Islet precursor cell (in vitro differentiated cells): ENCODE measurements at regions not wholly inside any gene's neighbourhood (a gene's known extent, or its start where the extent isn't known, plus 50 kb on each side); places are given as distances from the start of the nearest gene placed in this dataset.
A peak's percentile ranks its signal among the peaks of the same experiment; 100 is the strongest.
"Not testable (repeated sequence)": the region's sequence is repeated elsewhere in the genome, so short reads cannot be mapped to it uniquely, and the experiment has no call there.

Source experiments
- DNase-seq: peaks from one replicate; pipeline ENCODE4 v3.0.0-alpha.2; 2018

- DNase-seq, result no peak
Observed at GRCh38 chr11:23772081-23772480, 724.8 kb upstream of the LUZP2 start.

GRCh38 chr11:23778971-23779370 lies 717.9 kb upstream of the LUZP2 start:
- DNase-seq, result no peak

GRCh38 chr11:23780231-23780630 lies 716.6 kb upstream of the LUZP2 start:
- no peak for DNase-seq

GRCh38 chr11:23781803-23782560 lies 714.9 kb upstream of the LUZP2 start:
- DNase-seq, result no peak

- not testable (repeated sequence) for DNase-seq
Observed at GRCh38 chr11:23786974-23787373, 709.9 kb upstream of the LUZP2 start.

- no peak for DNase-seq
Observed at GRCh38 chr11:23789200-23789853, 707.5 kb upstream of the LUZP2 start.

GRCh38 chr11:23789938-23790371 lies 706.9 kb upstream of the LUZP2 start:
- no peak for DNase-seq

- DNase-seq, result no peak
Observed at GRCh38 chr11:23797624-23798419, 699.0 kb upstream of the LUZP2 start.

- DNase-seq, result not testable (repeated sequence)
Observed at GRCh38 chr11:23834306-23834705, 662.5 kb upstream of the LUZP2 start.

- no peak for DNase-seq
Observed at GRCh38 chr11:23836981-23837380, 659.9 kb upstream of the LUZP2 start.

- DNase-seq, result no peak
Observed at GRCh38 chr11:23840872-23841271, 656.0 kb upstream of the LUZP2 start.

- no peak for DNase-seq
Observed at GRCh38 chr11:23846902-23847422, 649.9 kb upstream of the LUZP2 start.

- no peak for DNase-seq
Observed at GRCh38 chr11:23851216-23851615, 645.6 kb upstream of the LUZP2 start.

GRCh38 chr11:23856654-23857053 lies 640.2 kb upstream of the LUZP2 start:
- no peak for DNase-seq

GRCh38 chr11:23859087-23859486 lies 637.8 kb upstream of the LUZP2 start:
- DNase-seq, result no peak

GRCh38 chr11:23861615-23862014 lies 635.2 kb upstream of the LUZP2 start:
- no peak for DNase-seq

GRCh38 chr11:23865341-23865975 lies 631.4 kb upstream of the LUZP2 start:
- peak; percentile 71 for DNase-seq

GRCh38 chr11:23866641-23867040 lies 630.2 kb upstream of the LUZP2 start:
- no peak for DNase-seq

GRCh38 chr11:23869671-23870070 lies 627.2 kb upstream of the LUZP2 start:
- DNase-seq, result no peak

- no peak for DNase-seq
Observed at GRCh38 chr11:23873406-23873805, 623.4 kb upstream of the LUZP2 start.

GRCh38 chr11:23875176-23875850 lies 621.5 kb upstream of the LUZP2 start:
- no peak for DNase-seq

- not testable (repeated sequence) for DNase-seq
Observed at GRCh38 chr11:23883426-23884048, 613.3 kb upstream of the LUZP2 start.
